ENCODE measurements at regions not wholly inside any gene's neighbourhood (a gene's known extent, or its start where the extent isn't known, plus 50 kb on each side); places are given as distances from the start of the nearest gene placed in this dataset.
"Not testable (repeated sequence)": the region's sequence is repeated elsewhere in the genome, so short reads cannot be mapped to it uniquely, and the experiment has no call there.

DNA sequence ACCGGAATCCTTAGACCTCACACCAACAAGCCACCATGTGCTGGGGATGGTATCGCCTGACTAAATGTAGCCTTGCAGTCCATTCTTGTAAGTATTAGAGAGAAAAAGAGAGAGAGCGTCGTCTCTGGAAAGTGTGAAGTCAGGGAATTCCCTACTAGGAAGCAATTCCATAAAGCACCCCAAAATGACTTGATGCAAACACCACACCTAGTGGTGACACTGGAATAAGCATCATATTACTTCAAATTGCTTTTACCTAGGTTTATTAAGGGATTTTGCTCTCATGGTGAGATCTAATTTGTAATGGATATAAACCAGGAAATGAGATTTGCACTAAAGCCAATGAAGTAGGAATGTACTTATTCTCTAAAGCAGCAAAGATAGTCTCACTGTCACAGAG is 111.4 kb upstream of the METTL9 start:
- DNase-seq (ENCODE audit: low read depth): not testable (repeated sequence)

DNA sequence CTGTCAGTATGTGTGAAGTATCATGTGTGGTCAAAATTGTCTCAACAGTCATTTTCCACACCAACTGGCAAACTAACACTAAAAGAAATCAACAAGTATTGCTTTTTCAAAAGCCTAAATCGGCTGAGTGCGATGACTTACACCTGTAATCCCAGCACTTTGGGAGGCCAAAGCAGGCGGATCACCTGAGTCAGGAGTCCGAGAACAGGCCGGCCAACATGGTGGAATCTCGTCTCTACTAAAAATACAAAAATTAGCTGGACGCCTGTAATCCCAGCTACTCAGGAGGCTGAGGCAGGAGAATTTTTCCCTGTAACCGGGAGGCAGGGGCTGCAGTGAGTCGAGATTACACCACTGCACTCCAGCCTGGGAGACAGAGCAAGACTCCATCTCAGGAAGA is 100.3 kb upstream of the METTL9 start:
- not testable (repeated sequence) for DNase-seq (ENCODE audit: low read depth)

DNA sequence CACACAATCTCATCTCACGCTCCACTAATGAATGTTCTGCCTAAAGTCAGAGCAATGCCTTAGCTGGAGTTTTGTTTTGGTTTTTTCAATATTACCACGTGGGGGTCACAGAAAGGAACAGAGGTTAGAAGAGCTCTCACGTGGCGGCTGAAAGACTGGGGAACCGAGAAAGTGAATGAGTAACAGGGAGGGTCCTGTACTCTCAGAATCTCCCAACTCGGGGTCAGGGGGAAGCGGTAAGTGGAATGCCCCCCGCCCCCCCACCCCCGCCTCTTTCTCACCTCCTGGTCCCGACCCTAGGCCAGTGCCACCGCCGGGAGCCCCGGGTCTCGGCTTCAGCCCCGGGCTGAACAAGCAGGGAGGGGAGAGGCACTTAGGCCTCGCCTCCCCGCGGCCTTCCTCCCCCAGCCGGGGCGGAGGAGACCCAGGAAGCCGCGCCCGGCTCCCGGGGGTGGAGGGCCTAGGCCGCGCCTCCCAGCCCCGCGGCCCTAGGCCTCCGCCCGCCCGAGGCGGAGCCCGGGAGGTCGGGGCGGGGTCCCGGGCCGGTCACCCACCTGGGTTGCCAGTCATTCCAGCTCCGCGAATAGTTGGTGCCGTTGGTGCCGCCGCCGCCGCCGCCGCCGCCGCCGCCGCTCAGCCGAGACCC is 98.0 kb upstream of the METTL9 start:
- peak; percentile 76 for DNase-seq (ENCODE audit: low read depth)

DNA sequence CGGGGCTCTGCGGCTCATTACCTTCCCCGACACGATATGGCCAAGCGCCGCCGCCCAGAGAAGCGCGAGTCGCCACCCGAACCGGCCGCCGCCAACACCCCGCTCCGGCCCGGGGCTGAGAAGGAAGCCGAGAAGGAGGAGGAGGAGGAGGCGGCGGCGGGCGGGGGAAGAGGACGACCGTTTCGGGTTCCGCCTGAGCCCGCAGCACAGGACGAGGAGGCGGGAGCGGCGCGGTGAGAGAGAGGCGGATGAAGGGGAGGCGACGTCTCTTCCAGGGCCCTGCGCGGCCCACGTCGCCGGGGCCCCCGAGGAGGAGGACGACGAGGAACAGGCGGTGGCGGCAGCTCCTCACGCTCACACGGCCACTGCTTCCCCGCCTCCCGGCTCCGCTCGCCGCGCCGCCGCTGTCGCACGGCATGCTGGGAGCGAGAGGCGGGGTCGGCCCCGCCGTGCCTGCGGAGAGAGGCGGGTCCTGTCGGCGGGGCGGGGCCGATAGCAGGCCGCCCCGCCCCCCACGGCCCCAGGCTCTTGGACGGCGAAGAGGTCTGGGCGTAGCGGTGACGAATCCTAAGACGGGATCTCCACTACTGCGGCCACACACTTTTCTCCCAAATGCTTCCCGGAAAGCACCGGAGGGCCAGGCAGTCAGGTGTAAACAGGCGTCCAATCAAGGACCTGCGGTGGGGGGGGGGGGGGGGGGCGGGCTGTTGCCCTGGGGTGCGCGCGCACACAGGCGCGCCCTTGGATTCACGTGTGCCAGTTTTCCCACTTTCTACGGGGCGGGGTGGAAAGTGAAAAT is 97.3 kb upstream of the METTL9 start:
- DNase-seq (ENCODE audit: low read depth): peak; percentile 91

DNA sequence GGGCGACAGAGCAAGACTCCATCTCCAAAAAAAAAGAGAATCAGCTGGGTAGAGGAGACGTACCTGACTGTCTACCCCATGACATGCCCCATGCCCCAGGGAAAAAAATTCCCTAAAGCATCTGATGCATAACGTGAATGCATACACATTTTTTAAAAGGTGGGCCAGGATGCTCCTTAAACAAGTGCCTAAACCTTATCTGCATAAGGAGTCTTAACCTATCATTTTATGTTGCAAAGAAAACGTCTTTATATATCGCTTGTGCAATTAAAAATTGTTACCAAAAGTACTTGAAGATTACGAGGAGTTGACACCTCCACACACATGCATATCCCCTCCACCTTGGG is 95.8 kb upstream of the METTL9 start:
- DNase-seq (ENCODE audit: low read depth): not testable (repeated sequence)

DNA sequence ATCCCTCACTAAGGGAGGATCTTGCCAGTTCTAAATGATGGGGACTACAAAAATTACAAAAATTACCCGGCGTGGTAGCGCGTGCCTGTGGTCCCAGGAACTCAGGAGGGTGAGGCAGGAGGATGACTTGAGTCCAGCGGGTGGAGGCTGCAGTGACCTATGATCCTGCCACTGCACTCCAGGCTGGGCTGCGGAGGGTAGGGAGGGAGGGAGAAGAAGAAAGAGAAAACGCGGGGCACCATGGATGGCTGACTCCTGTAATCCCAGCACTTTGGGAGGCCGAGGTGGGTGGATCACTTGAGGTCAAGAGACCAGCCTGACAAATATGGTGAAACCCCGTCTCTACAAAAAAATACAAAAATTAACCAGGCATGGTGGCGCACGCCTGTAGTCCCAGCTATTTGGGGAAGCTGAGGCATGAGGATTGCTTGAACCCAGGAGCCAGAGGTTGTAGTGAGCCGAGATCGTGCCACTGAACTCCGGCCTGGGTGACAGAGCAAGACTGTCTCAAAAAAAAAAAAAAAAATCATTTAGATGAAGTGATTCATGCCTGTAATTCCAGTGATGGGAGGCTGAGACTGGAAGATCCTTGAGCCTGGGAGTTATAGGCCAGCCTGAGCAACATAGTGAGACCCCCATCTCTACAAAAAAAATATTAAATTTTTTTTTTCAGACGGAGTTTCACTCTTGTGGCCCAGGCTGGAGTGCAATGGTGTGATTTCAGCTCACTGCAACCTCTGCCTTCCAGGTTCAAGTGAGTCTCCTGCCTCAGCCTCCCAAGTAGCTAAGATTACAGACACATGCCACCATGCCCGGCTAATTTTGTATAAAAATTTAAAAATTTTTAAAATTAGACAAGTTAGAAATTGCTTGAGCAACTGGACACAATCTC is 95.2 kb upstream of the METTL9 start:
- not testable (repeated sequence) for DNase-seq (ENCODE audit: low read depth)

DNA sequence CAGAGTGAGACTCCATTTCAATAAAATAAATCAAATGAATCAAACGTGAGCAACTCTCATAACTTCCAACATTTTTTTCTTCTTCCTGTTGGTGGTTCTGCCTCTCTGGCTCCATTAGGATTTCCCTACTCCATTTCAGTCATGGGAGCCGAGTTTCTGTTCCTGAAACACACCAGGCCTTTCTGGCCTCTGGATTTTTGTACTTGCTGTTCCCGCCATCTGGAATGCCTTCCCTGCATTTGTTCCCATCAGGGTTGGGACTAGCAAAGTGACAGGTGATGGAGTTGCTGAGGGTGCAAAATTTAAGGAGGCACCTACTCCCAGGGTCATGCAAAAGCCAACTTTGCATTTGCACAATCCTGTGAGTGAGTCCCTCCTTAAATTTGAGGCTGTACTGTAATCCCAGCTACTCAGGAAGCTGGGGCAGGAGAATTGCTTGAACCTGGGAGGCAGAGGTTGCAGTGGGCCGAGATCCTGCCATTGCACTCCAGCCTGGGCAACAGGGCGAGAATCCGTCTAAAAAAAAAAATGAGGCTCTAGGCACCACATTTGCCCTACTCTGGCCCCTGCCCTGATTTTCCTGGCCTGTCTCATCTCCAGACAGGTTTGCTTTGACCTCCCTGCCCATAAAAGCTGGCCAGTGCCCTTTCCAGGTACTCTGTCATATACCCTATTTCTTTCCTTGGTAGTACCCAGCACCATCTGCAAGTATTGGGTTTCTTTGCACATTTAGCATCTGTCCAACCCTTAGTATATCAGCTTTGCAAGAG is 93.4 kb upstream of the METTL9 start:
- DNase-seq (ENCODE audit: low read depth): not testable (repeated sequence)

DNA sequence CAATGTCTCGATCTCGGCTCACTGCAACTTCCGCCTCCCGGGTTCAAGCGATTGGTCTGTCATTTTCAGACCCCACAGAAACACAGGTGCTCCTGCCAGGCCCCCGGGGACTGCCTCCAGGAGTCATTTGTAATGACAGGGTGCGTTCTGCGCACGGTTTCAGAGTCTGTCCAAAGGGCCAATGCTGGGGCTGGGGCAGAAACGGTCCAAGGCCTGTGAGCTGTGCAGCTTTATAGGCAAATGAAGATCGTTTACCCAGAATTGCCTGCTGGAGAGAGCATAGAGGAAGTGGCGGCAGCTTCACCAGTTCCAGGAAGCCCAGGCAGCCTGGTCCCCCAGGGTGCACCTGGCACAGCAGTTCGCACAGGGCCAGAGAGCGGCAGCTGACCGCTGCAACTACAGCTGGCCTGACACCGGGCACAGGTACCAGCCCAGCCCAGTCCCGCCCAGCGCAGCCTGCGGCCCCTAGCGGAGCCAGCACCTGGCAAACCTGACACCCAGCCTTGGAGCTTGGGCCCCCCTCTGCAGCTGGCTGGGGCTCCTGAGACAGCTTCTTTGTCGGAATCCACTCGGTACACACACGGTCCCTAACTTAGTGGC is 92.4 kb upstream of the METTL9 start:
- peak; percentile 50 for DNase-seq (ENCODE audit: low read depth)

DNA sequence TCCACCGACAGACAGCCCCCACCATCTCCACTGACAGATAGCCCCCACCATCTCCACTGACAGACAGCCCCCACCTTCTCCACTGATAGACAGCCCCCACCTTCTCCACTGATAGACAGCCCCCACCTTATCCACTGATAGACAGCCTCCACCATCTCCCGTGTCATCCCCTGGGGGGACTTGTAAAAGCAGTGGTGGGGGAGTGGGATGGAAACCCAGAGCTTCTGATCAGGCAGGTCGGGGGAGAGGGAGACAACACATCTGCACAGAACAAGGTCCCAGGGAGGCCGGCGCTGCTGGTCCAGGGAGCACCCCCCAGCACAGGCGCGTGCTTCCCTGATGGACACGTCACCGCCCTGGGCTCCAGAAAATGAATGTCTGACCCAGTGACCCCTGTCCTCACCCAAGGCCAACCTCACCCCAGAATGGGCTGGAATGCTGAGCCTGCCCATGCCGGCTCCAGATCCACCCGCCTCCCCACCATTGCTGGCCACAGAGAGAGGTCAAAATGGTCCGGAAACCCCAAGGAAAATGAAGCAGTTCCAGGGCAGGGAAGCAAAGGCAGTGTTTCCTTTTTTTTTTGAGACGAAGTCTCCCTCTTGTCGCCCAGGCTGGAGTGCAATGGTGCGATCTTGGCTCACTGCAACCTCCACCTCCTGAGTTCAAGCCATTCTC is 91.6 kb upstream of the METTL9 start:
- DNase-seq (ENCODE audit: low read depth): not testable (repeated sequence)

DNA sequence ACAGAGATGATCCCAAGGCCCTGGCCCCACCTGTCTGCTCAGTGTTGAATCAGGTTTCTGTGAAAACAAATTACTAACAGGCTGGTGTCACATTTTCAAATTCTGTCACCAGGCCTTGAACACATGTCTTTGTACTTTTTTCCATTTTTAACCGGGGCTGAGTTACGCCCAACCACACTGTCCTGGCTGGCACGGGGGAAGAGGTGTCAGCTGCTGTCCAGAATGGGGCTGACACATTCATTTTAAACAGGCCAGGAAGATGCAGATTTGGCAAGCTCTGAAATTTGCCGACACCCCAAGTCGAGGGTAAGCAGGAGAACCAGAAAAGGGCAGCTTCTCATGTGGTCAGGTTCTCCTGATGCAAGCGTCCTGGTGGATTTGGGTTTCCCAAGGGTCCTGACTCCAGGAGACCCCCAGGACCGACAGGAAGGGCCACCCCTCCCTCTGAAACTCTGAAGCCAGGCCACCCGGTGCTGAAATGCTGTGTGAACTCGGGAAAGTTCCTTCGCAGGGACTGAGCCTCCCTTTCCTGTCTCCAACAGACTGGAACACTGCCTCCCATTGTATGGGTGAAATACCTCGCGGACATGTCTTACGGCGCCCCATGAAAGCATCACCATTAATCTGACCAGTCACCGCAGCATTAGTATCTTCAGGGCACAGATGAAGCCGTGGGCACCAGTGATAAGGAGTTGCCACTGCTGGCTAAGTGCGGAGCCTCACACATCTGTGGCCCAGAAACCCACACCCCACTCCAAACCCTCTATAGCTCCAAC is 90.5 kb upstream of the METTL9 start:
- not testable (repeated sequence) for DNase-seq (ENCODE audit: low read depth)

DNA sequence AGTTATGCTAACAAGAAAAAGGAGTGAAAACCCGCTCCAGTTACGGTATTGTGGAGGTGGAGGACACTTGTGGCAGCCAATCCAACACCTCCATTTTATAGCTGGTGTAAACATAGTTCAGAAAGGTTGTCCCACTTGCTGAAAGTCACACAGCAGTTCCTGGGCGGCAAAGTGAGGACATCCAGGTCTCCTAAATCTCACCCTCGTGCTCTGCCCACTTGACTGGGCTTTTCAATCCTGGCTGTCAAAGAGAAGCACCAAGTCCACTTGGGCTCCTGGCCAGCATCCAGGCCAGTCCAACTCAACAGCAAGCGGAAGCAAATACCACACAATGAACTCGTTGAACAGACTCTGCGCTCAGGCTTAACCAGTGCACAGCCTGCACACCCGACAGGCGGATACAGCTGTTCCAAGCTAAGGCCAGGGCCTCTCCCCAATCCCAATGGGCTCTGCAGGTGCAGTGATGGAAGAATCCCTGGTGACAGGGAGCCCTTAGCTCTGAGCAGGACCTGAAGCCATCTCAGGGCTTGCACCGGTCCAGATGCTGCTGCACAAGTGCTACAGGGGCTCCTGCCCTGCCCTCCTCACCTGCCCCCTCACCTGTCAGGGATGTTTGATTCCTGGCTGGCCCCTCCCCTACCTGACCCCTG is 89.8 kb upstream of the METTL9 start:
- not testable (repeated sequence) for DNase-seq (ENCODE audit: low read depth)

DNA sequence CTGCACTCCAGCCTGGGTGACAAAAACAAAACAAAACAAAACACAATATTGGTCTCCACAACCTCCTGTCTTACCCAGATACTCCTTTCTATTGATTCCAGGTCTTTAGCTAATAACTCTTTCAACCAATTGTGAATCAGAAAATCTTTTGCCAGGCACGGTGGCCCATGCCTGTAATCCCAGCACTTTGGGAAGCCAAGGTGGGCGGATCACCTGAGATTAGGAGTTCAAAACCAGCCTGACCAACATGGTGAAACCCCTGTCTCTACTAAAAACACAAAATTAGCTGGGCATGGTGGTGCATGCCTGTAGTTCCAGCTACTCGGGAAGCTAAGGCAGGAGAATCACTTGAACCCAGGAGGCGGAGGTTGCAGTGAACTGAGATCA is 88.5 kb upstream of the METTL9 start:
- not testable (repeated sequence) for DNase-seq (ENCODE audit: low read depth)

DNA sequence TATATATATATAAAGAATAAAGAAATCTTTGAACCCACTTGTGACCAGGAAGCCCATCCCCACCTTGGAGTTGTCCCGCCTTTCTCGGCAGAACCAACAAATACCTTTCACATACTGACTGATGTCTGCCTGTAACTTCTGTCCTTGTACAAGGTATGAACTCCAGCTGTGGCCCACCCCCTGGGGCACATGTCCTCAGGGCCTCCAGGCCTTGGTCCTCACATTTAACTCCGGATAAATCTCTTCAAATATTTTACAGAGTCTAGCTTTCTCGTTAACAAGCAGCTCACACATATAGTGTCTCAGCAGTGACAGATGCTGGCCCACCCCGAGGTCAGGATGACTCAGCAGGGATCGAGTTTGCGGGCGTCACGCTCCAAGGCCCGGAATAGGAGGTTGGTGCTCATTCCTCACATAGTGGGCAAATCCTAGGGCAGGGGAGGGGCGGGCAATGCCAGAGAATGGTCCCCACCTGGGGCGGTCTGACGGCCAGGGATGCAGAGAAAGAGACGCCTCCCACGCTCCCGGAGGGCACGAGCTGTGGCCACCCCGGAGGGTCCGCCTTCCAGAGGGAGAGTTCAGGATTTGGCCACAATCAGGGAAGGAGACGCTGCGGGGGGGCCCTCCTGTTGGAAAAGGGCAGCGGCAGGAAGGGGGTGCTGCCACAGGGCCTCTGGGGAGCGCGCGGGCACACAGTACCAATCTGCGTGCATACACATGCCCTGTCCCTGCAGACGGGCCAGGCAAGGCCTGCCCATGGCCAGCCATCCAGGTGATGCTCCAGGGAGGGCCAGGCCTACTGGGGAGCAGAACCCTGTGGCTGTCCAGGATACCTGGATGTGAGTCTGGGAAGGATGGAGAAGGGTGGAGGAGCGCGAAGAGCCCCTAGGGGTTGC is 87.8 kb upstream of the METTL9 start:
- not testable (repeated sequence) for DNase-seq (ENCODE audit: low read depth)

DNA sequence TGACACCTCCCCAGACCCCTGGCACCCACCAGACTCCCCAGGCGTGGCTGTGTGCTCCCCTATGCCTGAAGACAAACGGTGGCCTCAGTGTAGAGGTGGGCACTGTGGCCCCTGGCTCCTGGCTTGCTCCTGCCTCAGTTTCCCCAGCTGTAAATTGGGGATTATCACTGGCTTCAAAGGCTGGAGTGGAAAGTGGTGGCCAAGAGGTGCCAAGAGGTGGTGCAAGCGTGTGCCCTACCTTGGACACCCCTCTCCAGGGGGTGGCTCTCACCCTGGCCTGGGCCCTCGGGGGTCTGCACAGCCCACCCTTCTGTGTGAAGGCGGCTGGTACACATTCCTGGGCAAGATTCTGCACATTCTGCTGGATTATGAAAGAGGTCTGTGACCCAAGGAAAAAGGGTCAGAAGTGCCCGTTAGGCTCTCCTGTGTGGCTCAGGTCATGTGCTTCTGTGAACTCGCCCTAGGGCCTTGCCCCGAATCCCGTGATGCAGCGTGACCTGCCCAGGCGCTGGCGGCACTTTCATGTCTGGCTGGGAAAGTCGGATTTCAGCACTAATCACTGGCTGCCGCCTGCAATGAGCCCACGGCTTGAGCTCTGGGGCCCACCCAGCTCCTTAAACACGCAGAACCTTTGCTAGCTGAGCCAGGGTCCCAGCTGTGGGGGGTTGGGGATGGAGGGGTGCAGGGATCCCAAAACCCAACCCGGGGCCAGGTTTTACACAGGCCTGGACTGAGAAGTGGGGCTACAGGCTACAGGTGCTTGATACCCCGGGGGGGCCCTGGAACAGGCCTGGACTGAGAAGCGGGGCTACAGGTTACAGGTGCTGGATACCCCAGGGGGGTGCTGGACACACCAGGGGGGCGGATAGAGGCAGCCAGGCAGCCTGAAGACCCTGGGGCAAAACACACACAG is 86.8 kb upstream of the METTL9 start:
- not testable (repeated sequence) for DNase-seq (ENCODE audit: low read depth)

DNA sequence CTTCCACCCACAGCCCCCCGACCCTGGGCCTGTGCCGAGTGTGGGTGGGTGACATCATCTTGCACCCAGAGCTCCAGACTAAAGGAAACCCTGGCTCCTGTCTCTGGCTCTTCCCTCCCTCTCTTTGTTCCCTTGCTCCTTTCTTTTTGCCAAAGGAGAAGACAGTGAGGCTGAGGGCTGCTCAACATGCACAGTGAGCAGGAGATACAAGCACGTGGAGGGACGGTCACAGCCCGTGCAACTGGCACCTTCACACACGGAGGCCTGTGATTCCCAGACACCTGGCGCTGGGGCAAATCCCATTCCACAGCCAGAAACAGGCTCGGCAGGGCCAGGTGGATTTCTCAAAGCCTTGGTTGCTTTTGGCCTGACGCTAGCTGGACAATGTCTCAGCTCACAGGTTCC is 86.0 kb upstream of the METTL9 start:
- DNase-seq (ENCODE audit: low read depth): not testable (repeated sequence)

DNA sequence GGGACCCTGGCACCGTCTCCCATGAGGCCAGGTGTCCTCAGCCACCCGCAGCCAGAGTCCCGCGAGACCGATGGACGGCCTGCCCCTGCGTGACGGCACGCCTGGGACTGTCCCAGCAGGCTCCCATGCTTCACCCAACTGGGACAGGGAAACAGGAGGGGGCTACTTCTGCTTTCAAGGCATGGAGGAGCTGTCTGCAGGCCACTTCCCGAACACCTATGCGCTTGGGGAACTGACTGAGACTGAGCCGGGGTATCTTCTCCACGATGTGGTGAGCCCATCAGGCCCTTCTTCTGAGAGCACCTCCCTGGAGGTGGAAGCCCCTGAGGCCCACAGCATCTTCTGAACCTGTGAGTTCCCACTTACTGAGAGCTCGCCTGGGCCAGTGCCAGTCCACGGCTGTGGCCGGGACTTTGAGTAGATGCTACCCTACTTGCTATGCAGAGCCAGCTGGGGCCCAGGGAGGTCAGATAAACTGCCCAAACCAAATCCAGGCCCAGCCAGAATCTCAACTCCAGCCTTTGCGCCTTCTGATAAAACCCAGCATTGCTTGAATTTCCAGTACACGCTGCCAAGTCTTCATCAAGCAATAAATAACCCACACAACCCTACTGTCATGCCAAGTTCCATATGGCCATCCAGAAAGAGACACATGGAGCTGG is 85.4 kb upstream of the METTL9 start:
- not testable (repeated sequence) for DNase-seq (ENCODE audit: low read depth)

DNA sequence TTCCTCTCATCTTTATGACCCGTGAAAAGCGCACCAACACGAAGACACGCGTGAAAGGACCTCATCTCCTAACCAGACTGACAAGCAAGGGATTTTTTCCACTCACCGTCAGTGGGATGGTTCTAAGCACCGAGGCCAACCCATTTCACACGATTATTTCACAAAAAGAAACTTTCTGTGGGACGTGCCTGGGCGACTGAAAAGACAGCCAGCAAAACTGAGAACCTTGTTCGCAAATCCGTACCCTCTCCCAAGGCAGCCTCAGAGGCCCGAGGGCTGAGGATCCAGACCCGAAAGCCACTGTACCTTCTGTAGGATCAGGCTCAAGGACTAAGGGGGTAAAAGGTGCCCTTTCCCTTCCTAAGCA is 84.9 kb upstream of the METTL9 start:
- not testable (repeated sequence) for DNase-seq (ENCODE audit: low read depth)

Data from activated T-helper 1 cell treated with Interleukin-2 at 50 U/mL for 16 hours (primary cell).